SK-N-SH (cell line): ENCODE measurements at regions not wholly inside any gene's neighbourhood (a gene's known extent, or its start where the extent isn't known, plus 50 kb on each side); places are given as distances from the start of the nearest gene placed in this dataset.

Experiments used
- CTCF ChIA-PET: fragments of 300-600, 350-600 bp; formaldehyde crosslinking; extraction: SDS; loops from one replicate; lab custom pipeline; 2021; lab: Yijun Ruan, JAX
- POLR2A ChIA-PET: fragments of 350-600 bp; sonication (Branson Sonifier 250); formaldehyde crosslinking; extraction: SDS; loops from one replicate; lab custom pipeline; 2020; ENCODE audit warnings: antibody characterized with exemption, inconsistent platforms; lab: Yijun Ruan, JAX
- DNase-seq: peaks from one replicate; pipeline ENCODE4 v3.0.0; 2012
- H2AFZ ChIP-seq: fragments of 200-600 bp; sonication (generic); 2 replicates; pipeline ENCODE4 v1.8.1; 2016; ENCODE audit warnings: antibody characterized with exemption, mild to moderate bottlenecking, low read depth
- H3F3A ChIP-seq: fragments of 200-600 bp; sonication (generic); replicated peaks from 2 replicates; pipeline ENCODE3; 2016; ENCODE audit warnings: antibody characterized with exemption, mild to moderate bottlenecking; ENCODE audit not compliant: insufficient read depth
- H3K27ac ChIP-seq, 2 experiments: fragments of 200-500 bp in 1 of 2; fragments of 200-600 bp in 1 of 2; sonication (Bioruptor generic) in 1 of 2; sonication (generic), shearing (Covaris generic) in 1 of 2; 2 replicates each; pipeline versions ENCODE4 v1.5.1 to v1.6.1; 2014 to 2016; ENCODE audit warnings: low read depth in 2 of 2, inconsistent platforms in 1 of 2, low read length in 1 of 2, mild to moderate bottlenecking in 1 of 2, mixed read lengths in 1 of 2
- H3K27me3 ChIP-seq: fragments of 200-600 bp; sonication (generic), shearing (Covaris generic); 2 replicates; pipeline ENCODE4 v1.6.1; 2016; ENCODE audit warnings: mixed run types; ENCODE audit not compliant: insufficient read depth
- H3K36me3 ChIP-seq, 2 experiments: fragments of 200-500 bp in 1 of 2; fragments of 200-600 bp in 1 of 2; sonication (Bioruptor generic) in 1 of 2; sonication (generic) in 1 of 2; replicated peaks in 1 of 2; 2 replicates each; pipeline versions ENCODE3 to v1.5.1; 2014 to 2016; ENCODE audit warnings: low read length in 1 of 2, mild to moderate bottlenecking in 1 of 2; ENCODE audit not compliant: insufficient read depth in 2 of 2, control insufficient read depth in 1 of 2
- H3K4me1 ChIP-seq, 2 experiments: fragments of 200-500 bp in 1 of 2; fragments of 200-600 bp in 1 of 2; sonication (Bioruptor generic) in 1 of 2; sonication (generic), shearing (Covaris generic) in 1 of 2; 2 replicates each; pipeline versions ENCODE4 v1.5.1 to v1.6.1; 2014 to 2016; ENCODE audit warnings: low read depth in 1 of 2, low read length in 1 of 2, mixed run types in 1 of 2; ENCODE audit not compliant: insufficient read depth in 2 of 2, control insufficient read depth in 1 of 2
- H3K4me2 ChIP-seq: fragments of 200-600 bp; sonication (generic), shearing (Covaris generic); 2 replicates; pipeline ENCODE4 v1.6.1; 2017; ENCODE audit warnings: mixed run types
- H3K4me3 ChIP-seq, 2 experiments: fragments of 200-500 bp in 1 of 2; fragments of 200-600 bp in 1 of 2; sonication (Bioruptor generic) in 1 of 2; sonication (generic), shearing (Covaris generic) in 1 of 2; 2 replicates each; pipeline versions ENCODE4 v1.5.1 to v1.8.1; 2014 to 2016; ENCODE audit warnings: low read depth in 2 of 2, inconsistent platforms in 1 of 2, low read length in 1 of 2, mild to moderate bottlenecking in 1 of 2, mixed read lengths in 1 of 2, moderate library complexity in 1 of 2
- H3K79me2 ChIP-seq: fragments of 200-600 bp; sonication (generic); 2 replicates; pipeline ENCODE4 v1.8.1; 2017; ENCODE audit warnings: mild to moderate bottlenecking; ENCODE audit not compliant: insufficient read depth
- H3K9ac ChIP-seq: fragments of 200-600 bp; sonication (generic); 2 replicates; pipeline ENCODE4 v1.6.1; 2017; ENCODE audit warnings: mixed run types
- H3K9me2 ChIP-seq: fragments of 200-600 bp; sonication (generic); 2 replicates; pipeline ENCODE4 v1.6.1; 2017; ENCODE audit warnings: mixed run types
- H3K9me3 ChIP-seq: fragments of 200-600 bp; sonication (generic); 2 replicates; pipeline ENCODE4 v1.6.1; 2017; ENCODE audit warnings: mixed run types, mild to moderate bottlenecking, moderate library complexity
- H4K20me1 ChIP-seq: fragments of 200-600 bp; sonication (generic); 2 replicates; pipeline ENCODE4 v1.6.1; 2017; ENCODE audit warnings: mild to moderate bottlenecking, mixed run types; ENCODE audit not compliant: insufficient read depth
- CHD2 ChIP-seq: fragments of 150-350 bp; IDR thresholded peaks from 2 replicates; pipeline ENCODE4 v1.6.1; 2018; ENCODE audit warnings: low read length; ENCODE audit not compliant: partially characterized antibody
- EP300 ChIP-seq, 2 experiments: IDR thresholded peaks; 2 replicates each; pipeline versions ENCODE4 v1.4.0 to v1.6.1; 2012; ENCODE audit warnings: borderline replicate concordance in 1 of 2, low read depth in 1 of 2, low read length in 1 of 2
- EZH2phosphoT487 ChIP-seq: fragments of 200-600 bp; sonication (generic); IDR thresholded peaks from 2 replicates; pipeline ENCODE4 v1.6.1; 2017; ENCODE audit warnings: low read depth, mixed run types, mild to moderate bottlenecking, antibody characterized with exemption, moderate library complexity, borderline replicate concordance
- FOSL2 ChIP-seq: IDR thresholded peaks from 2 replicates; pipeline ENCODE4 v1.4.0; 2012; ENCODE audit warnings: low read depth, mild to moderate bottlenecking, moderate library complexity, borderline replicate concordance
- JUND ChIP-seq: IDR thresholded peaks from 2 replicates; pipeline ENCODE4 v1.4.0; 2012
- MEF2A ChIP-seq: IDR thresholded peaks from 2 replicates; pipeline ENCODE4 v1.4.0; 2012; ENCODE audit warnings: low read depth, borderline replicate concordance
- MXI1 ChIP-seq: IDR thresholded peaks from 2 replicates; pipeline ENCODE4 v1.6.1; 2012; ENCODE audit warnings: mild to moderate bottlenecking, low read depth, low read length, improper control_type of control experiment
- NRF1 ChIP-seq: IDR thresholded peaks from 2 replicates; pipeline ENCODE4 v1.6.1; 2012; ENCODE audit warnings: low read depth, mild to moderate bottlenecking, low read length
- POLR2AphosphoS5 ChIP-seq: IDR thresholded peaks from 2 replicates; pipeline ENCODE4 v1.6.1; 2012; ENCODE audit warnings: low read depth, low read length
- RXRA ChIP-seq: IDR thresholded peaks from 2 replicates; pipeline ENCODE4 v1.4.0; 2012; ENCODE audit warnings: low read depth, mild to moderate bottlenecking, borderline replicate concordance
- TAF1 ChIP-seq: IDR thresholded peaks from 2 replicates; pipeline ENCODE4 v1.6.1; 2012; ENCODE audit warnings: low read depth, mild to moderate bottlenecking, low read length, moderate library complexity, borderline replicate concordance
- TEAD4 ChIP-seq: IDR thresholded peaks from 2 replicates; pipeline ENCODE4 v1.4.0; 2012; ENCODE audit warnings: mild to moderate bottlenecking, borderline replicate concordance; ENCODE audit not compliant: insufficient read depth
- WGBS: methylation state at CpG from one replicate; pipeline ENCODE4 v1.1.6; 2017; ENCODE audit warnings: low lambda C conversion rate; 5-methylcytosine and 5-hydroxymethylcytosine counted together
- TF ChIP-seq, protein P1 (sequence below): fragments of 150-350 bp; IDR thresholded peaks from 2 replicates; pipeline ENCODE4 v1.6.1; 2017; ENCODE audit warnings: antibody characterized with exemption, low read length, low read depth, borderline replicate concordance
- TF ChIP-seq, protein P2 (sequence below): IDR thresholded peaks from 2 replicates; pipeline ENCODE4 v1.4.0; 2012; ENCODE audit warnings: low read depth, borderline replicate concordance
- TF ChIP-seq, protein P3 (sequence below): IDR thresholded peaks from 2 replicates; pipeline ENCODE4; 2012
- TF ChIP-seq, protein P4 (sequence below): IDR thresholded peaks from 2 replicates; pipeline ENCODE4 v1.6.1; 2012; ENCODE audit warnings: mild to moderate bottlenecking, low read depth, low read length, moderate library complexity
- TF ChIP-seq, protein P5 (sequence below): IDR thresholded peaks from 2 replicates; pipeline ENCODE4 v1.4.0; 2012; ENCODE audit warnings: low read depth

DNA sequence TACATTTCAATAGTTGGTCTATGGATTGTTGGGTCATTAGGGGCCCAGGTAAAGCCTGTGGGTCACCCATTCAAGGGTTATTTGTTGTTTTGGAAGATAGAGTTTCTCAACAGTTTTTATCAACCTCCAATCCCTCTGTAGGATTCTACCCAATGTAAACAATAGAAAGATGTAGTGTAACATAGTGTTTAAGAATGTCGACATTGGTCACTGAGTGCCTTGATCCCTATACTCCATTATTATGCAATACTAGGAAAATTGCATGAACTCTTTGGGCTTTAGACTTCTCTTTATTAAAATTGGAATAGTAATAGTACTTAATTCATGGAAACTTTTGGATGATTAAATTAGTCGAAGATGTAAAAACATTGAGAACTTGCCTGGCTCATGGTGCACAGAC, 292.1 kb downstream of the GPD2 start:
- Histone ChIP-seq H3K79me2 (no peaks in the 10 kb centered on the region), H3K27me3 (no peaks in the 10 kb centered on the region), H4K20me1 (no peaks in the 10 kb centered on the region), H3K4me2 (no peak overlapping the region), H3K9me2 (no peaks in the 10 kb centered on the region), H2AFZ (no peak overlapping the region), H3K9me3 (no peaks in the 10 kb centered on the region), H3K9ac (no peak overlapping the region), H3K4me1 (no peaks in the 10 kb centered on the region), H3K4me3 (no peak overlapping the region), H3K27ac (no peak overlapping the region), H3K36me3 (no peaks in the 10 kb centered on the region), H3F3A (no peaks in the 10 kb centered on the region)
- TF ChIP-seq, protein P1, sequence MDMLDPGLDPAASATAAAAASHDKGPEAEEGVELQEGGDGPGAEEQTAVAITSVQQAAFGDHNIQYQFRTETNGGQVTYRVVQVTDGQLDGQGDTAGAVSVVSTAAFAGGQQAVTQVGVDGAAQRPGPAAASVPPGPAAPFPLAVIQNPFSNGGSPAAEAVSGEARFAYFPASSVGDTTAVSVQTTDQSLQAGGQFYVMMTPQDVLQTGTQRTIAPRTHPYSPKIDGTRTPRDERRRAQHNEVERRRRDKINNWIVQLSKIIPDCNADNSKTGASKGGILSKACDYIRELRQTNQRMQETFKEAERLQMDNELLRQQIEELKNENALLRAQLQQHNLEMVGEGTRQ = no peak
- CTCF ChIA-PET = no interaction called here
- 8% methylated on average over 2 of the region's 2 CpGs for WGBS
- no peak for DNase-seq
- POLR2A ChIA-PET = no interaction called here

DNA sequence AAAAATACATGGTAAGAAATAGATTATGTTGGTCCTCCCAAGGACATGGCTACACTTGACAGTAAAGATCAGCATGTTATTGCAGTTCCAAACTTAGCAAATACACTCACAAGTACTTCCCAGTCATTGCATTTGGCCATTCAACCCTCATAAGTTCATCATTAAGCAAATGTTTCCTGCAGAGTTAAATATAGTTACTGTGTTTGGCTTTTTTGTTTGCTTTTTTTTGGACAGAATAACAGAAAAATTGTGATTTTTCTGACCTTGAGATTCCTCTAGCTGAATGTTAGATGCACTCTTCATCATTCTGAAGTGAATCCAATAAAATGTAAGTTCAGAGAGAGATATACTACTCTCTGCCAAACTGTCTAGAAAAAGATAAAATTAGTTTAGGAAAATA, 295.3 kb downstream of the GPD2 start:
- Histone ChIP-seq H3K9me2 (no peaks in the 10 kb centered on the region), H3K9me3 (no peaks in the 10 kb centered on the region), H3K27me3 (no peaks in the 10 kb centered on the region), H3K79me2 (no peaks in the 10 kb centered on the region), H3K4me1 (no peaks in the 10 kb centered on the region), H3F3A (no peaks in the 10 kb centered on the region), H3K36me3 (no peaks in the 10 kb centered on the region), H2AFZ (no peak overlapping the region), H3K4me3 (no peak overlapping the region), H3K4me2 (no peak overlapping the region), H4K20me1 (no peaks in the 10 kb centered on the region), H3K9ac (no peak overlapping the region), H3K27ac (no peak overlapping the region)
- ChIA-PET POLR2A (no interaction called here), CTCF (no interaction called here)
- DNase-seq = no peak
- no peak for TF ChIP-seq CHD2
- TF ChIP-seq MEF2A = no peak
- no peak for TF ChIP-seq TAF1
- TF ChIP-seq, protein P2, sequence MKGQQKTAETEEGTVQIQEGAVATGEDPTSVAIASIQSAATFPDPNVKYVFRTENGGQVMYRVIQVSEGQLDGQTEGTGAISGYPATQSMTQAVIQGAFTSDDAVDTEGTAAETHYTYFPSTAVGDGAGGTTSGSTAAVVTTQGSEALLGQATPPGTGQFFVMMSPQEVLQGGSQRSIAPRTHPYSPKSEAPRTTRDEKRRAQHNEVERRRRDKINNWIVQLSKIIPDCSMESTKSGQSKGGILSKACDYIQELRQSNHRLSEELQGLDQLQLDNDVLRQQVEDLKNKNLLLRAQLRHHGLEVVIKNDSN = no peak
- no peak for TF ChIP-seq JUND
- TF ChIP-seq NRF1 = no peak
- no peak for TF ChIP-seq EP300 (IDR thresholded peaks at IDR 0.05; ENCODE audit: borderline replicate concordance in 1 of 2, low read depth in 1 of 2, low read length in 1 of 2)
- no peak for TF ChIP-seq RXRA

DNA sequence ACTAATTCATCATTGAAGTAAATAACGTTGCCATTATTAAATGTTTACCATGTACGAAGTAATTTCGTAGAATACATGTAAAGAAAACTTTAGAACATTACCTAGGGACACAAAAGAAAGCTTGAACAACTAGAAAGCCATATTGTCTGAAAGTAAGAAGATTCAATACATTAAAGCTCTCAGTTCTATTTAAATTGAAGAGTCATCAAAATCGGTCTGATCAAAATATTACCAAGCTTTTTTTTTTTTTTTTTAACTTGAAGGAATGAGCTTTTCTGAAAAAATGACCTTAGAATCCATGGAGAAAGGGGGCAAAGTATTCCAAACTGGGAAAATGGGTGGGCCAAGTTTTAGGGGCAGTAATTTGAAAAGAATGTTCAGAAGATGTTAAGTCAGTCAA, 300.8 kb downstream of the GPD2 start:
- H3K27ac ChIP-seq = no peak overlapping the region
- H3K9me2 ChIP-seq = no peaks in the 10 kb centered on the region
- ChIA-PET CTCF (interaction anchor here (0.5 kb wide), 1 partner anchor 1069 kb away, joined by 3 read pairs; no protein-coding TSS in a partner anchor), POLR2A (no interaction called here)
- H3K4me1 ChIP-seq = no peaks in the 10 kb centered on the region
- no peaks in the 10 kb centered on the region for H3K27me3 ChIP-seq
- no peaks in the 10 kb centered on the region for H4K20me1 ChIP-seq
- no peaks in the 10 kb centered on the region for H3K9me3 ChIP-seq
- no peak overlapping the region for H3K4me3 ChIP-seq
- no peaks in the 10 kb centered on the region for H3K36me3 ChIP-seq
- DNase-seq = no peak
- no peak overlapping the region for H3K9ac ChIP-seq
- no peaks in the 10 kb centered on the region for H3K79me2 ChIP-seq
- WGBS = 2% methylated on average over 4 of the region's 4 CpGs
- H2AFZ ChIP-seq = no peak overlapping the region
- H3K4me2 ChIP-seq = no peak overlapping the region
- no peaks in the 10 kb centered on the region for H3F3A ChIP-seq
- TF ChIP-seq TEAD4 (no peak), MEF2A (no peak), EZH2phosphoT487 (no peak), FOSL2 (no peak), RXRA (no peak), POLR2AphosphoS5 (no peak), MXI1 (no peak)
- TF ChIP-seq, protein P3, sequence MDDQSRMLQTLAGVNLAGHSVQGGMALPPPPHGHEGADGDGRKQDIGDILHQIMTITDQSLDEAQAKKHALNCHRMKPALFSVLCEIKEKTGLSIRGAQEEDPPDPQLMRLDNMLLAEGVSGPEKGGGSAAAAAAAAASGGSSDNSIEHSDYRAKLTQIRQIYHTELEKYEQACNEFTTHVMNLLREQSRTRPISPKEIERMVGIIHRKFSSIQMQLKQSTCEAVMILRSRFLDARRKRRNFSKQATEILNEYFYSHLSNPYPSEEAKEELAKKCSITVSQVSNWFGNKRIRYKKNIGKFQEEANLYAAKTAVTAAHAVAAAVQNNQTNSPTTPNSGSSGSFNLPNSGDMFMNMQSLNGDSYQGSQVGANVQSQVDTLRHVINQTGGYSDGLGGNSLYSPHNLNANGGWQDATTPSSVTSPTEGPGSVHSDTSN = no peak
- TF ChIP-seq, protein P4, sequence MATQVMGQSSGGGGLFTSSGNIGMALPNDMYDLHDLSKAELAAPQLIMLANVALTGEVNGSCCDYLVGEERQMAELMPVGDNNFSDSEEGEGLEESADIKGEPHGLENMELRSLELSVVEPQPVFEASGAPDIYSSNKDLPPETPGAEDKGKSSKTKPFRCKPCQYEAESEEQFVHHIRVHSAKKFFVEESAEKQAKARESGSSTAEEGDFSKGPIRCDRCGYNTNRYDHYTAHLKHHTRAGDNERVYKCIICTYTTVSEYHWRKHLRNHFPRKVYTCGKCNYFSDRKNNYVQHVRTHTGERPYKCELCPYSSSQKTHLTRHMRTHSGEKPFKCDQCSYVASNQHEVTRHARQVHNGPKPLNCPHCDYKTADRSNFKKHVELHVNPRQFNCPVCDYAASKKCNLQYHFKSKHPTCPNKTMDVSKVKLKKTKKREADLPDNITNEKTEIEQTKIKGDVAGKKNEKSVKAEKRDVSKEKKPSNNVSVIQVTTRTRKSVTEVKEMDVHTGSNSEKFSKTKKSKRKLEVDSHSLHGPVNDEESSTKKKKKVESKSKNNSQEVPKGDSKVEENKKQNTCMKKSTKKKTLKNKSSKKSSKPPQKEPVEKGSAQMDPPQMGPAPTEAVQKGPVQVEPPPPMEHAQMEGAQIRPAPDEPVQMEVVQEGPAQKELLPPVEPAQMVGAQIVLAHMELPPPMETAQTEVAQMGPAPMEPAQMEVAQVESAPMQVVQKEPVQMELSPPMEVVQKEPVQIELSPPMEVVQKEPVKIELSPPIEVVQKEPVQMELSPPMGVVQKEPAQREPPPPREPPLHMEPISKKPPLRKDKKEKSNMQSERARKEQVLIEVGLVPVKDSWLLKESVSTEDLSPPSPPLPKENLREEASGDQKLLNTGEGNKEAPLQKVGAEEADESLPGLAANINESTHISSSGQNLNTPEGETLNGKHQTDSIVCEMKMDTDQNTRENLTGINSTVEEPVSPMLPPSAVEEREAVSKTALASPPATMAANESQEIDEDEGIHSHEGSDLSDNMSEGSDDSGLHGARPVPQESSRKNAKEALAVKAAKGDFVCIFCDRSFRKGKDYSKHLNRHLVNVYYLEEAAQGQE = no peak
- TF ChIP-seq, protein P5, sequence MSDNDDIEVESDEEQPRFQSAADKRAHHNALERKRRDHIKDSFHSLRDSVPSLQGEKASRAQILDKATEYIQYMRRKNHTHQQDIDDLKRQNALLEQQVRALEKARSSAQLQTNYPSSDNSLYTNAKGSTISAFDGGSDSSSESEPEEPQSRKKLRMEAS = no peak
